Thoracic aorta (tissue), 2 donors: ENCODE measurements at regions not wholly inside any gene's neighbourhood (a gene's known extent, or its start where the extent isn't known, plus 50 kb on each side); places are given as distances from the start of the nearest gene placed in this dataset.

Experiments
- ATAC-seq: fragments of 150-250 bp; one replicate; pipeline ENCODE4 v1.8.0; 2017; ENCODE audit warnings: low read depth; ENCODE audit not compliant: insufficient number of reproducible peaks, low FRiP score
- DNase-seq: peaks from one replicate; pipeline ENCODE4 v3.0.0-alpha.2; 2020; ENCODE audit warnings: low spot score
- H3K27ac ChIP-seq, 2 donors: fragments of 200-600 bp; sonication (generic); 1 replicate in 1 of 2; 2 replicates in 1 of 2; pipeline ENCODE4 v1.5.1; 2016; ENCODE audit warnings: mild to moderate bottlenecking in 2 of 2, moderate library complexity in 2 of 2
- H3K27me3 ChIP-seq: fragments of 200-600 bp; sonication (generic); replicated peaks from 2 replicates; pipeline ENCODE4 v1.6.0; 2016; ENCODE audit warnings: mild to moderate bottlenecking; ENCODE audit not compliant: insufficient read depth
- H3K36me3 ChIP-seq: fragments of 200-600 bp; sonication (generic); one replicate; pipeline ENCODE4 v1.5.1; 2016
- H3K4me1 ChIP-seq, 2 donors: fragments of 200-600 bp; sonication (generic); 1 replicate in 1 of 2; 2 replicates in 1 of 2; pipeline versions ENCODE4 v1.5.1 to v1.6.0; 2016; ENCODE audit warnings: low read depth in 2 of 2, mild to moderate bottlenecking in 1 of 2; ENCODE audit not compliant: control insufficient read depth in 1 of 2
- H3K4me3 ChIP-seq: fragments of 200-600 bp; sonication (generic); 2 replicates; pipeline ENCODE4 v1.5.1; 2016; ENCODE audit warnings: mild to moderate bottlenecking
- H3K9me3 ChIP-seq: fragments of 200-600 bp; sonication (generic); 2 replicates; pipeline ENCODE4 v1.5.1; 2016
- TF ChIP-seq, protein P1 (sequence below): fragments of 200-600 bp; sonication (generic); IDR thresholded peaks from one replicate; pipeline ENCODE4 v1.5.1; 2019; ENCODE audit warnings: antibody characterized with exemption

DNA sequence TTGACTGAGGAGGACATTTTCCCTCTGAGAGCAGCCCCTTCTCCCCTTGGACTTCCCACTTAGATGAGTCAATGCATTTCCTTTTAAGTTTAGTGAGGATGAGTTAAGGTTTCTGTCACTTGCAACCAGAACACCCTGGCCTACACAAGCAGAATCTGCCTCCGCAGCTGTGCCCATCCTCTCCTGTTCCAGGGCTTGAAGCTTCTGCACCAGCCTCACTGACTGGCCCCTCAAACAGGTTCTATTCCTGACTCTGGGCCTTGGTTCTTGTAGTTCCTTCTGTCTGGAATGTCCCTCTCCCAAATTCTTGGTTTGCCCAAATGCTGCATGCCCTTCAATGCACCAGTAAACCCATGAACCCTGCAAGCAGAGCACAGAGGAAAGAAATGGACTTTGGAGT is 394.4 kb downstream of the PTPRU start:
- no peaks in the 10 kb centered on the region for H3K27me3 ChIP-seq
- no peaks in the 10 kb centered on the region for H3K36me3 ChIP-seq
- peaks cover 0 to 6% of the 10 kb centered on the region in 2 donors for H3K4me1 ChIP-seq
- ATAC-seq (no peak), DNase-seq (no peak)
- no peak overlapping the region for H3K27ac ChIP-seq
- no peak overlapping the region for H3K4me3 ChIP-seq
- H3K9me3 ChIP-seq = no peaks in the 10 kb centered on the region
- TF ChIP-seq, protein P1, sequence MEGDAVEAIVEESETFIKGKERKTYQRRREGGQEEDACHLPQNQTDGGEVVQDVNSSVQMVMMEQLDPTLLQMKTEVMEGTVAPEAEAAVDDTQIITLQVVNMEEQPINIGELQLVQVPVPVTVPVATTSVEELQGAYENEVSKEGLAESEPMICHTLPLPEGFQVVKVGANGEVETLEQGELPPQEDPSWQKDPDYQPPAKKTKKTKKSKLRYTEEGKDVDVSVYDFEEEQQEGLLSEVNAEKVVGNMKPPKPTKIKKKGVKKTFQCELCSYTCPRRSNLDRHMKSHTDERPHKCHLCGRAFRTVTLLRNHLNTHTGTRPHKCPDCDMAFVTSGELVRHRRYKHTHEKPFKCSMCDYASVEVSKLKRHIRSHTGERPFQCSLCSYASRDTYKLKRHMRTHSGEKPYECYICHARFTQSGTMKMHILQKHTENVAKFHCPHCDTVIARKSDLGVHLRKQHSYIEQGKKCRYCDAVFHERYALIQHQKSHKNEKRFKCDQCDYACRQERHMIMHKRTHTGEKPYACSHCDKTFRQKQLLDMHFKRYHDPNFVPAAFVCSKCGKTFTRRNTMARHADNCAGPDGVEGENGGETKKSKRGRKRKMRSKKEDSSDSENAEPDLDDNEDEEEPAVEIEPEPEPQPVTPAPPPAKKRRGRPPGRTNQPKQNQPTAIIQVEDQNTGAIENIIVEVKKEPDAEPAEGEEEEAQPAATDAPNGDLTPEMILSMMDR = no peak

DNA sequence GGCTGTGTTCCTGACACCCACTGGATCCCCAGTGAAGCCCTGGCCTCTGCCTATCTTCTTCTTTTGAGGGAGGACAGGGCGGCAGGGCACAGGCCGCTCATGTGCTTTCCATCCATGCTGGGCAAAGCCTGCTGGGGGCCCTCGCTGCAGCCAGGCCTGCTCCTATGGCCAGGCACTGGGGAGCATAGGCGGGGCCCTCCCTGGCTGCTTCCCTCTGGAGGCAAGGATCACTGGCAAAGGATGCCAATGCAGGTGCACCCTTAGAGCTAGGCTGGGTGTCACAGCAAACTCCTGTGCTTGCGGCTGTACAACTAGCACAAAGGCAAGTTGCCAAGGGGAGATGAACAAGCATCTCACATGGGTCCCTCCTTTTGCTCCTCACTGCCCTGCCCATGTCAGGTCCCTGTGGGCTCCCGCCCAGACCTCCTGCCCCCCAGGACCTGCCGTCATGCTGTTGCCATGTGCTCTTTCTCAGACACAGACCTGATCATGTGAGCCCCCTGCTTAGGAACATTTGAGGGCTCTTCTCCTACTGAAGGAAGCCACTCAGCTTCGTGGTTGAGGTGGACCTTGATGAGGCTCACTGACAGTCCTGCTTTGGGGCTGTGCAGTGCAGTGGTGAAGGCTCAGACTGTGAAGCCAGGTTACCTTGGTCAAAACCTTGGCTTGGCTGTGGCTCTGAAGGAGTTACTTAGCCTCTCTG is 393.6 kb downstream of the PTPRU start:
- no peak overlapping the region for H3K27ac ChIP-seq
- DNase-seq = no peak
- no peaks in the 10 kb centered on the region for H3K36me3 ChIP-seq
- peaks cover 0 to 6% of the 10 kb centered on the region in 2 donors for H3K4me1 ChIP-seq
- no peak overlapping the region for H3K4me3 ChIP-seq
- no peak for ATAC-seq
- TF ChIP-seq, protein P1 = no peak
- no peaks in the 10 kb centered on the region for H3K9me3 ChIP-seq
- no peaks in the 10 kb centered on the region for H3K27me3 ChIP-seq

DNA sequence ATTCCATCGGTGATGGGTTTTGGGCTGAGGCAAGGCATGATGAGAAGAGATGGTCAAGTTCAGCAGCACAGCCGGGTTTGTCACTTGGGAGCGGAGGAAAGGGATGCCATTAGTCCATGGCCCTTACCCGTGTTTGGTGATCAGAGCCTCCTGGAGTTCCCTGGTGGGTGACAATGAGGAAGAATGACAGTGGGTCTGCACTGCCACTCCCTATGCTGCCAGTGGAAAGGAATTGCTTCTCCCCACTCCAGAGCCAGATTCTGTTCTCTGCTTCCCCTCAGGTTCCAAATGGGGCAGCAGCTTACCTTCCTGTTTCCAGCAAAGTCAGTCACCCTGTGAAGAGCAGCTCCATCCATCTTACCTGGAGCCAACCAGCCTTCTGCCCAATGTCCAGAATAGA is 393.1 kb downstream of the PTPRU start:
- ATAC-seq (no peak), DNase-seq (no peak)
- Histone ChIP-seq H3K4me3 (no peak overlapping the region), H3K36me3 (no peaks in the 10 kb centered on the region), H3K4me1 (peaks cover 0 to 6% of the 10 kb centered on the region in 2 donors), H3K27me3 (no peaks in the 10 kb centered on the region), H3K9me3 (no peaks in the 10 kb centered on the region), H3K27ac (no peak overlapping the region)
- TF ChIP-seq, protein P1 = no peak

DNA sequence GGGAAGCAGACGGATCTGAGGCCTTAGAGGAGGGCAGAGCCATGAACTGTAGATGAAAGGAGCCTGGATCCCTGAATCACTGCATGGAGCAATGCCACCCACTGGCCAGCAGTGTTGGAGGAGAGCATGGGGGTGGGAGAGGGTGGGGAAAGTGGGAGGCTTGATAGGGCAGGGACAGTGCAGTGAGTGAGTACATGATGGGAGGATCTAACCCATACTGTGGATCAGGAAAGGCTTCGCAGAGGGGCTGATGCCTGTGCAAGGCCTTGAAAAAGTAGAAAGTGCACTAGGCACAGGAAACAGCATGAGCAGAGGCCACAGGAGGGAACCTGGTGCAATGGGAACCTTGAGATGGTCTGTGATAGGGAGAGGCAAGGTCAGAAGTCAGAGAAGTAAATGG is 391.9 kb downstream of the PTPRU start:
- Histone ChIP-seq H3K27ac (no peak overlapping the region), H3K4me3 (no peak overlapping the region), H3K4me1 (peaks cover 0 to 6% of the 10 kb centered on the region in 2 donors), H3K36me3 (no peaks in the 10 kb centered on the region), H3K9me3 (no peaks in the 10 kb centered on the region), H3K27me3 (no peaks in the 10 kb centered on the region)
- DNase-seq (no peak), ATAC-seq (no peak)
- TF ChIP-seq, protein P1 = no peak

DNA sequence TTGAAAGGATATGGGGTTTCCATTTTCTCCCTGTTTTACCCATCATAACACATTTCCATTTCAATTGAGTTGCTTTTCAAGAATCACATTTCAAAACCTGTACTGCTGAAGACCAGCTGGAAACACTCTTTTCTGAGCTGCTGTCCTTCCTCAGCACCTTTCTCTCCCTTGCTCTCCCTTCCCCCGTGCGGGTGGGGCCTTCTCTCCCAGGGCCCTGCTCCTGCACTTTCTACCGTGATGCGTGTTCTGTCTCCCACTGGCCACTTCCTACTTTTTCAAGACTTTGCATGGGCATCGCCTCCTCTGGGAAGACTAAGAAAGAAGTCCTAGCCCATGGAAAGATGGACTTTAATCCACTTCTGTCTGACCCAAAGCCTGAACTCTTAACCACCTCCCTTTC is 390.4 kb downstream of the PTPRU start:
- peaks cover 0 to 6% of the 10 kb centered on the region in 2 donors for H3K4me1 ChIP-seq
- H3K4me3 ChIP-seq = no peak overlapping the region
- H3K36me3 ChIP-seq = no peaks in the 10 kb centered on the region
- no peak overlapping the region for H3K27ac ChIP-seq
- TF ChIP-seq, protein P1 = no peak
- no peak for DNase-seq
- ATAC-seq = no peak
- H3K9me3 ChIP-seq = no peaks in the 10 kb centered on the region
- no peaks in the 10 kb centered on the region for H3K27me3 ChIP-seq
